PFSK-1 (cell line): ENCODE measurements at regions not wholly inside any gene's neighbourhood (a gene's known extent, or its start where the extent isn't known, plus 50 kb on each side); places are given as distances from the start of the nearest gene placed in this dataset.

Experiments
- FOXP2 ChIP-seq: optimal IDR thresholded peaks from 2 replicates; pipeline ENCODE3; 2011; ENCODE audit warnings: borderline replicate concordance, control low read depth, inconsistent platforms; ENCODE audit not compliant: insufficient read depth; ENCODE audit errors: extremely low read length, extremely low read depth
- POLR2AphosphoS5 ChIP-seq: IDR thresholded peaks from 2 replicates; pipeline ENCODE4 v1.6.1; 2012; ENCODE audit warnings: low read depth, mild to moderate bottlenecking, control low read depth, low read length, moderate library complexity
- REST ChIP-seq, 2 experiments: IDR thresholded peaks; 2 replicates each; pipeline versions ENCODE4 v1.6.1 to v1.8.0; 2011 to 2012; ENCODE audit warnings: low read depth in 2 of 2, low read length in 2 of 2, control low read depth in 1 of 2, inconsistent platforms in 1 of 2, mild to moderate bottlenecking in 1 of 2, moderate library complexity in 1 of 2; ENCODE audit not compliant: insufficient read depth in 1 of 2
- SIN3A ChIP-seq: IDR thresholded peaks from 2 replicates; pipeline ENCODE4 v1.6.1; 2012; ENCODE audit warnings: mild to moderate bottlenecking, low read length, moderate library complexity, borderline replicate concordance; ENCODE audit not compliant: insufficient read depth
- TAF1 ChIP-seq: IDR thresholded peaks from 2 replicates; pipeline ENCODE4 v1.6.1; 2012; ENCODE audit warnings: low read length, control low read depth, borderline replicate concordance; ENCODE audit not compliant: insufficient read depth

GRCh38 chr1:96073100-96073499 lies 648.5 kb upstream of the PTBP2 start:
- TF ChIP-seq REST (IDR thresholded peaks at IDR 0.05; ENCODE audit: insufficient read depth in 1 of 2, low read depth in 2 of 2, low read length in 2 of 2) (no peak), POLR2AphosphoS5 (no peak), TAF1 (no peak), SIN3A (no peak), FOXP2 (no peak)

GRCh38 chr1:96074422-96074821 lies 647.2 kb upstream of the PTBP2 start:
- no peak for TF ChIP-seq REST (IDR thresholded peaks at IDR 0.05; ENCODE audit: insufficient read depth in 1 of 2, low read depth in 2 of 2, low read length in 2 of 2)
- no peak for TF ChIP-seq FOXP2
- no peak for TF ChIP-seq TAF1
- no peak for TF ChIP-seq POLR2AphosphoS5
- TF ChIP-seq SIN3A, result no peak

GRCh38 chr1:96074876-96075577 lies 646.6 kb upstream of the PTBP2 start:
- TF ChIP-seq POLR2AphosphoS5 (no peak), SIN3A (no peak), REST (IDR thresholded peaks at IDR 0.05; ENCODE audit: insufficient read depth in 1 of 2, low read depth in 2 of 2, low read length in 2 of 2) (no peak), FOXP2 (no peak)

GRCh38 chr1:96075704-96076455 lies 645.7 kb upstream of the PTBP2 start:
- TF ChIP-seq SIN3A (no peak), REST (IDR thresholded peaks at IDR 0.05; ENCODE audit: insufficient read depth in 1 of 2, low read depth in 2 of 2, low read length in 2 of 2) (no peak), FOXP2 (no peak), POLR2AphosphoS5 (no peak), TAF1 (no peak)
